NCI-H82 treated with DMSO at 0.1 percent for 48 hours (cell line): ENCODE measurements at regions not wholly inside any gene's neighbourhood (a gene's known extent, or its start where the extent isn't known, plus 50 kb on each side); places are given as distances from the start of the nearest gene placed in this dataset.
"Not testable (repeated sequence)": the region's sequence is repeated elsewhere in the genome, so short reads cannot be mapped to it uniquely, and the experiment has no call there.

ENCODE experiments used
- DNase-seq: peaks from one replicate; lab custom pipeline; 2025; ENCODE audit not compliant: unreplicated experiment; lab: John Stamatoyannopoulos, UW

- no peak for DNase-seq
Measured at GRCh38 chr16:66247516-66248481, 118.7 kb upstream of the CDH5 start.

GRCh38 chr16:66245868-66246267, 120.6 kb upstream of the CDH5 start:
- DNase-seq = no peak

DNA sequence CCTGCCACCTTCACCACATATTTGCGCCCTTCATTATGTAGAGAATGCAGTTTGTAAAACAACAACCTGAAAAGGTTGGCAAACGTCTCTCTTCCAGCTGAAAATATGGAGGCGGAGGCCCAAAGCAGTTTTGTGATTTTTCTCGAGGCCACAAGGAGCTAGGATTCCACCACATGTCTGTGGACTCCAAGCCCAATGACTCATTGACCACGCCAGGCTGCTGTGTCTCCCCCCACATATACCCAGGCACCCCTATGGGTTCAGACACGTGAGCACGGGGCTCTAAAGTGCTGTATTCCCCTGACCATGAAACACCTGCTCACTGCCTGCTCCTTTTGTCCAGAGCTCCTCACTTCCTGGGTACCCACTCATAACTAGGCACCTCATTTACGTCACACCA, 121.4 kb upstream of the CDH5 start:
- DNase-seq = no peak

DNA sequence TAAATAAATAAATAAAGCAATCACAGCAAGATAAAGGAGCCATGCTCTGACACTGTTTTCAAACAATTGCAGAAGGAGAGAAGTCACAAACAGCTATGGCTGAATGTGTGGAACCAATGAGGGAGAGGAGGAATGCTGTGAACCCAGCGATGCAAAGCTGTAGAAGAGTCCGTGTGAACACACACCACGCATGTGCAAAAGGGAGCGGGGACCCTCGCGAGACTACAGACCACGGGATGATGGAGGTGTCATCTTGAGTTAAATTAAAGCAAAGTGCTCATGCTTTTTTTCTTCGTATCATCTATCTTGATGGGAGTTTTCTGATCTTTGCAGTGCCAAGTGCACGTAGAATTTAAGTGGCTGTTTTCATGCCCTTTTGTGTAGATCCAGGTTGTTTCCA, 123.8 kb upstream of the CDH5 start:
- DNase-seq = no peak

DNA sequence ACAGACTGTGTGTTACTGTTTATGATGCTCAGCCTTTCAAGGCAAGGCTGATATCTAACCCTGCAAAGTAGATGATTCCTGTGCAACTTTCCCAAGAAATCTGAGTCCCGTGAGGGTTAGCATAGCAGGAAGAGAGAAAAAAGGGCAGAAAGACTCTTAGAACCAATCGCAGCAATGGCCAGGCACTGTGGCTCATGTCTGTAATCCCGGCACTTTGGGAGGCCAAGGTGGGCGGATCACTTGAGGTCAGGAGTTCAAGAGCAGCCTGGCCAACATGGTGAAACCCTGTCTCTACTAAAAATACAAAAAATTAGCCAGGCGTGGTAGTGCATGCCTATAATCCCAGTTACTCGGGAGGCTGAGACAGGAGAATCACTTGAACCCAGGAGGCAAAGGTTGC, 124.3 kb upstream of the CDH5 start:
- DNase-seq = not testable (repeated sequence)

GRCh38 chr16:66240631-66241395, 125.7 kb upstream of the CDH5 start:
- no peak for DNase-seq

GRCh38 chr16:66240088-66240487, 126.4 kb upstream of the CDH5 start:
- DNase-seq = no peak

DNA sequence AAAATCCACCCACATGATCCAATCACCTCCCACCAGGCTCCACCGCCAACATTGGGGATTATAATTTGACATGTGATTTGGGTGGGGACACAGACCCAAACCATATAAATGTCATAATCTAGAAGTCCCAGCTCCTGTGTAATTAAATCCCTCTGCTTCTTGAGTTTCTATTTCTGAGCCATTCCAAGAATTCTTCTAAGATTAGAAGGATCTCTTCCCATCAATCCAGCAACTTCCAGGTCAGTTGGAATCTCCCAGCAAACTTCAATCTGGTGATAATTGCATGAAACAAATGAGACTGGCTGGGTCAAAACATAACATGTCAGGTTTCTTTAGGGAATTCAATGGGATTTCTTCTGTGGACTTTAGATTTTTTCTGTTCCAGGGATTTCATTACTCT, 127.8 kb upstream of the CDH5 start:
- no peak for DNase-seq

DNA sequence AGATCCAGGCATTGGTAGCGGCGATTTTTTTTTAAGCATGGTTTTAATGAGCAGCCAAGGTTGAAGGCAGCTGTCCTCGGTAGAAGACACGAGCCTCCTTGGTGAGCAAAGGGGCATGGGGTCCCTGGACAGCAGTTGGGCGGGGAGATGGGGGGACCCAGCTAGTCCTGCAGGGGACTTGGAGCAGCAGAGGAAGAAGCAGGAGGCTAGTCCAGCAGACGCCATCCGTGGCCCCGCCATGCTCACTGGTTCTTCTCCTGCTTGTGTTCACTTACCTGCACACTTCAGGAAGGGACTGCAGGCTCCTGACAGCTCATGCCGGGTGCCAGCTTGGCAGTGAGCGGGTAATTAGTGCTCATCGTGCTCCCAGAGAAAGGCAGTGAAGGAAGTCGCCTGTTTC, 130.2 kb upstream of the CDH5 start:
- no peak for DNase-seq

DNA sequence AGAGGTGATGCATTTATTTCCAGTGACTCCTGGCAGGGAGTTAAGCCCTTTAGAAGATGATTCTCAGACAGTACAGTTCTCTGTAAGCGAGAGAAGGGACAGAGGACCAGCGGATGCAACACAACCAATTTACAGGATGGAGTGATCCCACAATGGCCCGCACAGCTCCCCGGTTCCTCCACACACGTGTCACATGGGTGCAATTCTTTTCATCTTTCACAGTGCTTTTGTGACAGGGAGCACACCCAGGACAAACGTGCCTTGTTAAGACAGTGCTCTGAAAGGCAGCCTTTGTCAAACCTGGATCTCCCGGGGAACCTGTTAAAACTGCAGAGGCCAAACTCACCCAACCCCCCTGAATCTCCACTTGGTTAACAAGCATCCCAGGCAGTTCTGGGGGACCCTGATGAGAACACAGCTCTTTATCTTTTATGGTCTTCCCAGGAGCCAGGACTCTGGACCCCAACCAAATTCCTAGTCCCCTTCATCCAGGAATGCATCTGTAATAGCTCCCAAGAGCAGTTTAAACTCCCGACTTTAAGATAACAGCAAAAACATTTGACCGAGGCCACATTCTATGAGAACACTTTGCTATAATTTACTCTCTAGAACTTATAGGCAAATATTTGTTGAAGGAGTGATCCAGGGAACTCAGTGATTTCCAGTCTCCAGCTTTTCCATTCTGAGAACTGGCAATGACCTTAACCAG, 134.9 kb upstream of the CDH5 start:
- DNase-seq = no peak

GRCh38 chr16:66229651-66230050, 136.8 kb upstream of the CDH5 start:
- DNase-seq = no peak

- DNase-seq = no peak
Measured at GRCh38 chr16:66228792-66229191, 137.7 kb upstream of the CDH5 start.

GRCh38 chr16:66227766-66228530, 138.5 kb upstream of the CDH5 start:
- peak; percentile 90 for DNase-seq

- DNase-seq = no peak
Measured at GRCh38 chr16:66226762-66227161, 139.7 kb upstream of the CDH5 start.

DNA sequence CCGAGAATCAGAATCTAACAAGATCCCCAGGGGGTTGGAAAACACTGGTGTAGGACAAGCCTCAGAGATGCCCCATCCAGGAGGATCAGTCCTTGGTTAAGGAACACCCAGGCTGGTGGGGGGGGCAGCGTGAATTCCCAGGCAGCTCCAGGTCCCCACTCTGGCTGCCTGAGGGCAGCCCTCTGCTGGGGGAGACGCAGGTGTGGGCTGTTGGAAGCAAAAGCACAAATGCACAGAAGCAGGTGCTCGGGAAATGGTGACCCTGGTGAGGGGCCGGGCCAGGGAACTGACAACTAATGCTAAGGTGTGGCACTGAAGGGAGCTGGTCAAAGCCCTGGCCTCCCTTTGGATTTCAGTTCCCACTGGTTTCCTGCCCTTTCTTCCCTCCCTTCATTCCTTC, 140.8 kb upstream of the CDH5 start:
- no peak for DNase-seq

GRCh38 chr16:66224626-66225025, 141.9 kb upstream of the CDH5 start:
- no peak for DNase-seq

GRCh38 chr16:66224186-66224585, 142.3 kb upstream of the CDH5 start:
- DNase-seq = no peak

GRCh38 chr16:66223176-66223780, 143.2 kb upstream of the CDH5 start:
- no peak for DNase-seq

DNA sequence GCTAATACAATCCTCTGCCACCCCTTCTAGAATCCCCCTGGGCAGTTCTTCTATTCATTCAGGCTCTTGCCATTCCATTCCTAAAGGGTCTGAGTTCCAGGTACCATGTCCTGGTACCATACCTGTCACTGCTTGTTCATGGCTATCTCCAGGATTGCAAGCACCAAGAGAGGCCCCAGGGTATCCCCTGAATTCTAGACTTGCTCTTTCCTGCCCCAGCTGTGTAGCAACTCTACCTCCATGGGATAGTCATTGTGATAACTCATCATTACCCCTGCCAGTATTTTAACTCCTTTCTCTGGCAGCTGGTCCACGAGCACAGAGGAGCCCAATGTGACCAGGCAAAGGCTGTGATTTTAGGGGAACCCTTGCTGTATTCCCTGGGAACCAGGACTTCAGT, 143.7 kb upstream of the CDH5 start:
- DNase-seq = no peak

- DNase-seq = no peak
Measured at GRCh38 chr16:66220702-66221101, 145.8 kb upstream of the CDH5 start.
